OCI-LY1 (cell line): ENCODE measurements at regions not wholly inside any gene's neighbourhood (a gene's known extent, or its start where the extent isn't known, plus 50 kb on each side); places are given as distances from the start of the nearest gene placed in this dataset.

Experiments
- H2AFZ ChIP-seq: fragments of 200-600 bp; sonication (generic), shearing (Covaris generic); 2 replicates; pipeline ENCODE4 v1.6.0; 2014; ENCODE audit warnings: antibody characterized with exemption, mild to moderate bottlenecking, low read length
- H3F3A ChIP-seq: fragments of 200-600 bp; sonication (generic), shearing (Covaris generic); 2 replicates; pipeline ENCODE4 v1.6.0; 2014; ENCODE audit warnings: mild to moderate bottlenecking, antibody characterized with exemption, low read length, moderate library complexity; ENCODE audit not compliant: insufficient read depth
- H3K27ac ChIP-seq: fragments of 200-600 bp; sonication (generic); 2 replicates; pipeline ENCODE4 v1.5.1; 2014; ENCODE audit warnings: low read length, mixed run types, mild to moderate bottlenecking, low read depth; ENCODE audit not compliant: poor library complexity, severe bottlenecking
- H3K27me3 ChIP-seq: fragments of 200-600 bp; sonication (generic); 2 replicates; pipeline ENCODE4 v1.6.0; 2014; ENCODE audit warnings: antibody characterized with exemption, mild to moderate bottlenecking, low read length, moderate library complexity; ENCODE audit not compliant: insufficient read depth
- H3K36me3 ChIP-seq: fragments of 200-600 bp; sonication (generic); 2 replicates; pipeline ENCODE4 v1.6.1; 2014; ENCODE audit warnings: mild to moderate bottlenecking, antibody characterized with exemption, low read length, moderate library complexity, mixed read lengths; ENCODE audit not compliant: insufficient read depth
- H3K4me1 ChIP-seq: fragments of 200-600 bp; sonication (generic); 2 replicates; pipeline ENCODE4 v1.5.1; 2014; ENCODE audit warnings: mild to moderate bottlenecking, low read length, moderate library complexity; ENCODE audit not compliant: insufficient read depth, severe bottlenecking
- H3K4me2 ChIP-seq: fragments of 200-600 bp; sonication (generic), shearing (Covaris generic); 2 replicates; pipeline ENCODE4 v1.6.1; 2014; ENCODE audit warnings: low read length
- H3K4me3 ChIP-seq: fragments of 200-600 bp; sonication (generic); 2 replicates; pipeline ENCODE4 v1.5.1; 2014; ENCODE audit warnings: low read length, low read depth, mild to moderate bottlenecking, mixed read lengths; ENCODE audit not compliant: poor library complexity, severe bottlenecking
- H3K79me2 ChIP-seq: fragments of 200-600 bp; shearing (Covaris generic); 2 replicates; pipeline ENCODE4 v1.6.1; 2016; ENCODE audit warnings: mixed run types, low read length, mixed read lengths; ENCODE audit not compliant: insufficient read depth
- H3K9ac ChIP-seq: fragments of 200-600 bp; sonication (generic), shearing (Covaris generic); 2 replicates; pipeline ENCODE4 v1.6.1; 2014; ENCODE audit warnings: mild to moderate bottlenecking, low read length, mixed read lengths
- H3K9me2 ChIP-seq: fragments of 200-600 bp; sonication (generic), shearing (Covaris generic); 2 replicates; pipeline ENCODE4 v1.6.1; 2014; ENCODE audit warnings: low read depth, mild to moderate bottlenecking, low read length, mixed read lengths
- H3K9me3 ChIP-seq: fragments of 200-600 bp; shearing (Covaris generic); 2 replicates; pipeline ENCODE4 v1.6.1; 2014; ENCODE audit warnings: low read length, mixed read lengths
- H4K20me1 ChIP-seq: fragments of 200-600 bp; sonication (generic), shearing (Covaris generic); 2 replicates; pipeline ENCODE4 v1.6.0; 2016; ENCODE audit warnings: mild to moderate bottlenecking, low read length; ENCODE audit not compliant: insufficient read depth
- CTCF ChIP-seq: fragments of 200-600 bp; sonication (generic), shearing (Covaris generic); IDR thresholded peaks from 2 replicates; pipeline ENCODE4 v1.5.1; 2017; ENCODE audit warnings: mild to moderate bottlenecking, antibody characterized with exemption, low read length, moderate library complexity, mixed read lengths
- EZH2 ChIP-seq: fragments of 200-600 bp; sonication (generic), shearing (Covaris generic); IDR thresholded peaks from 2 replicates; pipeline ENCODE4 v1.8.0; 2017; ENCODE audit warnings: borderline replicate concordance, mixed run types, mild to moderate bottlenecking, antibody characterized with exemption, low read length, moderate library complexity, mixed read lengths

- H3K9ac ChIP-seq, result no peak overlapping the region
- H3K27ac ChIP-seq, result no peak overlapping the region
- H3K79me2 ChIP-seq, result no peaks in the 10 kb centered on the region
- H2AFZ ChIP-seq, result no peak overlapping the region
- no peak overlapping the region for H3K4me3 ChIP-seq
- H3K4me2 ChIP-seq, result no peak overlapping the region
- H3K4me1 ChIP-seq, result no peaks in the 10 kb centered on the region
- H4K20me1 ChIP-seq, result no peaks in the 10 kb centered on the region
- H3K9me3 ChIP-seq, result no peaks in the 10 kb centered on the region
- no peaks in the 10 kb centered on the region for H3K9me2 ChIP-seq
- H3K27me3 ChIP-seq, result no peaks in the 10 kb centered on the region
- H3F3A ChIP-seq, result no peaks in the 10 kb centered on the region
- TF ChIP-seq CTCF, result no peak
- no peak for TF ChIP-seq EZH2
- no peaks in the 10 kb centered on the region for H3K36me3 ChIP-seq
Observed at GRCh38 chr3:146966124-146966523, 361.0 kb upstream of the PLSCR5 start.

- no peaks in the 10 kb centered on the region for H3K9me2 ChIP-seq
Observed at GRCh38 chr3:146953511-146953981, 348.4 kb upstream of the PLSCR5 start.

GRCh38 chr3:146948985-146949384 lies 343.8 kb upstream of the PLSCR5 start:
- no peaks in the 10 kb centered on the region for H3K9me3 ChIP-seq
- no peak overlapping the region for H3K9ac ChIP-seq
- TF ChIP-seq EZH2, result no peak
- no peak for TF ChIP-seq CTCF
- H3K9me2 ChIP-seq, result no peaks in the 10 kb centered on the region
- no peaks in the 10 kb centered on the region for H3K79me2 ChIP-seq
- H3K27ac ChIP-seq, result no peak overlapping the region
- H4K20me1 ChIP-seq, result no peaks in the 10 kb centered on the region
- no peaks in the 10 kb centered on the region for H3K27me3 ChIP-seq
- no peaks in the 10 kb centered on the region for H3K4me1 ChIP-seq
- no peak overlapping the region for H2AFZ ChIP-seq
- H3K4me3 ChIP-seq, result no peak overlapping the region
- H3K4me2 ChIP-seq, result no peak overlapping the region
- H3F3A ChIP-seq, result no peaks in the 10 kb centered on the region
- no peaks in the 10 kb centered on the region for H3K36me3 ChIP-seq

More at GRCh38 chr3:146953511-146953981, 348.4 kb upstream of the PLSCR5 start:
- Histone ChIP-seq H4K20me1 (no peaks in the 10 kb centered on the region), H3K27me3 (no peaks in the 10 kb centered on the region), H3F3A (no peaks in the 10 kb centered on the region), H2AFZ (no peak overlapping the region), H3K79me2 (no peaks in the 10 kb centered on the region), H3K4me2 (no peak overlapping the region), H3K4me1 (no peaks in the 10 kb centered on the region), H3K9me3 (no peaks in the 10 kb centered on the region), H3K9ac (no peak overlapping the region), H3K36me3 (no peaks in the 10 kb centered on the region), H3K4me3 (no peak overlapping the region), H3K27ac (no peak overlapping the region)
- no peak for TF ChIP-seq EZH2
- TF ChIP-seq CTCF, result no peak
